UCSD-AML1 (cell line): ENCODE measurements at regions not wholly inside any gene's neighbourhood (a gene's known extent, or its start where the extent isn't known, plus 50 kb on each side); places are given as distances from the start of the nearest gene placed in this dataset.

ENCODE experiments used
- DNase-seq: peaks from one replicate; lab custom pipeline; 2025; ENCODE audit not compliant: unreplicated experiment; lab: John Stamatoyannopoulos, UW

DNA sequence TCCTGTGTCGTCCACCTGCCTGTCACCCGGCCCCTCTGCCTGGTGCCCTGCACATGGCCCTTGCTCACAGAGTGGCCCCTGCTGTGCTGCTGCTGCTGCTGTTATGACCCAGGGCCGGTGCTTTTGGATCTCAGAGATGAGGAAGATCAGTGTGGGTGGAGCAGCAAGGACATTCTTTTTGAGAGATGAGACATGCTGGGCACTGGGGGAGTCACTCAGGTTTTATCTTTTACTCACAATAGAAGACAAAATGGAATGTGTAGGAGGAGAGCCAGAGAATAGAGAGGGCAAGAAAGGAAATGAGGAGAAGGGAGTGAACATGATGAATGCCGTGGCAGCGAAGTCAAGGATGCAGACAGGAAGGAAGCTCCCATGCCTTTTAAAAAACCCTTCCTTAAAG lies 611.5 kb upstream of the DPP6 start:
- DNase-seq = no peak

DNA sequence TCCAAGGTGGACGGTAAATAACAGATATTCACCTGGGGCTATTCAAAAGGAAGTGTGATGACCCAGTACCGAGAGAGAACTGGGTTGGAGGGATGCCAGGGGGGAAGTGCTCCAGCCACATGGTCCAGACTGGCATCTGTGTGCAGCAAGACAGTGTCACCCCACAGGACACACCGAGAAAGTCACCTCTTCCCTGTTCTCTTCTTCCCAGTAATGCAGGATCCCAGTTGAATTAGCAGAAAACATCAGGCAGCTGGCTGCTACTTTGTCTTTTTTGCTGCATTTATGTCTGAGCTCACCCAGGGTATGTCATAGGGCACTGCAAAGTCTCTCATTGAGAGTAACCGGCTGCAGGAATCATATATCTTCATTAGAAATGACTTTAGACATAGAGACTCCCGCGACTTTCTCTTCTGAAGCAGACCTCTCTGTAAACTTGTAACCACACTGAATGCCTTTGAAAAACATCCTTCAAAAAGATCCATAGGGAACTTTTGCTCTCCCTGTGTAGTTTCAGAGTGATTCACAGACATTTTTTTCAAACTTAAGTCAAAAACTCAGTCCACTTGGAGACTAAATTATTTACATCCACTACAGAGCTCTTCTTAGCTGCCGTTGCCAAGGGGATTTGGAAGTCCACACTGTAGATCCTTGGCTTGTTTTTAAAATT lies 609.0 kb upstream of the DPP6 start:
- no peak for DNase-seq

GRCh38 chr7:153444641-153445040 lies 607.6 kb upstream of the DPP6 start:
- DNase-seq = no peak

- DNase-seq = no peak
Measured at GRCh38 chr7:153445641-153446040, 606.6 kb upstream of the DPP6 start.

- no peak for DNase-seq
Measured at GRCh38 chr7:153446490-153446889, 605.7 kb upstream of the DPP6 start.

DNA sequence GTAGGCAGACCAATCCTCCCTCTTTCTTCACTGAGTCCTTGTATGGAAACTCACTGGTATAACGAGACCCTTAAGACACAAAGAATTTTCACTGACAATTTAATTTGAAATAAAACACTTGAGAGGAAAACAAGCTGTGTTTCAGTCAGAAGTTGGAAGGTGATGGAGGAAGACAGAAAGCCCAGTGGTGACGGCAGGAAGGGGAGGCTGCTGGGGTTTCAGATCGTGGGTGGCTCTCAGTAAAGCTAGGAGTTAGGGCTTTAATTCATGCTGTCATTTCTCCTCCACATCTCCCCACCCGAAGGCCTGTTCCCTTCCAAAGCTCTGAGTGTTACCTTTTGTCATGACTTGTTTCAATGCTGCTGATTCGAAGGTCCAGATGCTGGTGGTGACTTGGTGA lies 605.2 kb upstream of the DPP6 start:
- no peak for DNase-seq

- no peak for DNase-seq
Measured at GRCh38 chr7:153452661-153453060, 599.5 kb upstream of the DPP6 start.

DNA sequence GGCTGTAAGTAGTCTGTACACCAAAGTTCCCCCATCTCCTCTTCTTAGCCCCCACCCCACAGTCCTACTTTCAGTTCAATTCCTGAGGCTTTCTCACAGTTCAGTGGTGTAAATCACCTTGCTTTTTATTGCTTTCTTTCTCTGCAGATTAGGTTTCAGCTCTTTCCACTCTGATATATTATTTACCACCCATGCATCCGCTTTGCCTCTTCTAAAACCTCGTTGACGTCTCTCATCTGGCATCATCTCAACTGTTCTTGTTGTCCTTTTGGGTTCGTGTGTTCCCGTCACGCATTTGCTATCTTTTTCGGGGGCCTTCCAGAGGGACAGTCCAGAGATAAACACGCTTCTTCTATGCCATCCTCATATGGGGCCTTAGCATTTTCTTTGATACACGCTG lies 597.9 kb upstream of the DPP6 start:
- no peak for DNase-seq

DNA sequence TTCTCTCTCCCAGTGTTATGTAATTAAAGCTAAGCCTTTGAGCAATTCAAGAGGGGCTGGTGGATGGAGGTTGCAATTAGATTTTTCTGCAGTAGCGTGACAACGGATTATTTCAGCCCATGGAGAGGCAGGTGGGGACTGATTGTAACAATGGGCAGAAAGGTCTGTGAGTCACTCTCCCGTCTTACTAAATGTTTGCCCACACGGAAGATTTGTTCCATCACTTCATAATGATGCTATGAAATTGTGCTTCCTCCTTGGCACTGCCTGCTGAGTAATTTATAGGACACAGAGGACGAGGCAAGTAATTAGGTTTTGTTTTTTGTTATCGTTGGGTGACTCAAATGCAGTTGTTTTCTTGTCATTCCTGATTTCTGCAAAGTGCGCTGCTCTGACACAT lies 594.5 kb upstream of the DPP6 start:
- DNase-seq = no peak

DNA sequence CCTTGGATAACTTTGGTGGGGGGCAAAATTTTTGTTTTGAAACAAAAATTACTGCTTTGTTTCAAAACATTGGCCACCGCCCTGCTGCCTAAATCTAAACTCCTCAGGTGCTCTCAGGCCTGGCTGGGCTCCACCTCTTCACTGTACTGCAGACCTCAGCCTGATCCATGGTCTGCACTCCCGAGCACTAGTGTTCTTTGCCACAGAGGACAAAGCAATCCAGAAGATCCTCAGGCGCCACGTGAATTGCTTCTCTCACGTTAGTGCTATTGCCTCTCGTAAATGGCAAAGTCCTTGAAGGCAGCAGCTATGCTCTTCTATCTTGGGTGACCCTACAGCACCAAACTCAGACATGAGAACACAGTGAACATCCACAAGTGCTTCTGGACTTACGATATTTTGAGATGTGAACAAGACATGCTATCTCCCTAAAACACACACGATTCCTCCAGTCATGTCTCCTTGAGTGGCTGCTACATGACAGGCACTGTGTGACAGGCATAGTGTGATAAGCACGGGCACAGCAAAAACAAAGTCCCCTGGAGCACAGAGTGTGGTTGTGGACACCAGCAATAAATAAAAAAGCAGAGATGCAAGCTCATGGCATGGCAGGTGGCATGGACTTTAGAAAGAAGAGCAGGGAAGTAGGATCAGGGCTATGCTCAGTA lies 582.1 kb upstream of the DPP6 start:
- DNase-seq = no peak

DNA sequence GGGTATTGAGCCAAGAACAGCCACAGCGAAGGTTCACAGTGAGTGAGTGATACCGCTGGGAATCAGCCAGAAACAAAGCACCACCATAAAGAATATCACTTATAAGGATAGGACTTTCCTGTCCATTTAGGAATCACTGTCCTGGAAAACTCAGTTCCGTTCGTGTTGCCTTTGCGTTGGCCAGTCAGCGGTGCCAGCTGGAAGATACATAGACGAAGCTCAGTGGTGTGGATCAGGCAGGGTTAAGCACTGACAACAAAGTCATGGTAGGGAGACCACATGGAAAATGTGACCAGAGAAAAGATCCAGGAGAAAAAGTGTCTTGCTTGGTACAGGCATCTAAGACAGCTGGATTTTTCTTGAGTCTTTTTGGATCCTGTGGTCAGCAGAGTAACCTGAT lies 579.7 kb upstream of the DPP6 start:
- no peak for DNase-seq

DNA sequence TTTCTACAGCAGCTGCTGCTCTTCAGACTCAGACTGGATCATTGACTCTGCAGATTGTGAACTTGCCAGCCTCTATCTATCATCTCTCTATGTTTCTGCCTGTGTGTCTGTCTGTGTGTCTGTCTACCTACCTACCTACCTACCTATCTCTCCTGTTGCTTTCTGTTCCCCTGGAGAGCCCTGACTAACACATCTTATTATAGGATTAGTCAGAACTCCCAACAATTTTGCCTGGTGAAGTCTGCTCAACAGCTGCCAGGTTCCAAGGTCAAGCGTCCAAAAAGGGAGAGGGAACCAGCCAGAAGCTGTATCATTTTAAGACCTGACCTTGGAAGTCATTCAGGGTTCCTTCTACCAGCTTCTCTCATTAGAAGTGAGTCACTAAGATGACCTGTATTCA lies 579.0 kb upstream of the DPP6 start:
- DNase-seq = no peak

DNA sequence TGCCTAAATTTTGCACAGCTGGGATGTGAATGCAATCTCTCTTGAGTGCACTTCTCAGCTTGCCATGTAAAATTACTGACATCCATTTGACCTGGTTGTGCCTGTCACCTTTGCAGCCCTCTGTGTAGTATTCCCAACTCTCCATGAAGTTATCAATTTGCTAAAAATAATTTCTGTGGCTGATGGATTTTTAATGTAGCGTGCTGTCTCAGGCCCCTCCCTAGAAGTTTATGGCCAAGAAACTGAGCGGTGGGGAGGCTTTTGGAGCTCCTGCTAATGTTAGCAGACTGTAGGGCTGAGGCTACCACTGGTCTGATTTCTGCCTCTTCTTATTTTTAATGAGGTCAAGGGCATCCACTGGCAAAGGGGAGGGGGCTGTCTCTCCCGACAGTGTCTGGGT lies 577.0 kb upstream of the DPP6 start:
- DNase-seq = no peak

- DNase-seq = no peak
Measured at GRCh38 chr7:153476166-153476565, 576.0 kb upstream of the DPP6 start.

GRCh38 chr7:153496257-153496656 lies 555.9 kb upstream of the DPP6 start:
- no peak for DNase-seq

- no peak for DNase-seq
Measured at GRCh38 chr7:153503093-153503492, 549.1 kb upstream of the DPP6 start.

DNA sequence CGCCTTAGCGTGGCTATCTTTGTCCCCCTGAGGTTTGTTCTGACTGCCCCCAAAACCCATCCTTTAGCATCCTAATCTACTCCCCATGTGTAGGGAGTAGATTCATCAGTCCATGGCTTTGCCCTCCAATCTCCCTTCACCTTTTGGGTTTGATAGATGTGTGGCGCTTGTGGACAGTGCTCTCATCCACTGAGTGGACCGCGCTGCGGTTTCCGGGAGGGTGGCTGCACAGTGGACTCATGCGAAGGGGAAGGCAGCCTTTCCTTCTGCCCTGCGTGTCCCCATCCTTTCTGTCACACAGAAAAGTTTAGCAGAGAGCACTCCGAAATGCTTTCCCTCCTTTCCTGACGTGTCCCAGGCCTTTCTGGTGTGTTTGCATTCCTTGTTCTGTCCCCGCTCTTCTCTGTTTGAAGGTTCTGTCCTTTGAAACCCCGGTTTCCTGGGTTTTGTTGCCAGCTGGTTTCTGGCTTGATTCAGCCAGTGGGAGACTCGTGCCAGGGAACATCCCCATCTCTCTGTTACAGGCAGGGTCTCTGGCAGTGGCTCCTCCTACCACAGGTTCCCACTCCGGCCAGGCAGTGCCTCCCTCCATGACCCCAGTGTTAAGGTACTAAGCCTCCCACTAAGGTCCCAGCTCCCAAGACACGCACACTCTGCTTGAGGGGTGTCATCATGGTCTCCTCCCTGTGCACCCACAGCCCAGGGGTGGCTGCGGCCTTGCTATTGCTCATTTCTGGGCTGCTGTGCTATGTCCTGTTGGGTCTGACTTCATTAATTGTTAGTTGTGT lies 547.7 kb upstream of the DPP6 start:
- no peak for DNase-seq

GRCh38 chr7:153507885-153508284 lies 544.3 kb upstream of the DPP6 start:
- no peak for DNase-seq

GRCh38 chr7:153509768-153510167 lies 542.4 kb upstream of the DPP6 start:
- DNase-seq = no peak

- no peak for DNase-seq
Measured at GRCh38 chr7:153510674-153511073, 541.5 kb upstream of the DPP6 start.

GRCh38 chr7:153514032-153514431 lies 538.2 kb upstream of the DPP6 start:
- no peak for DNase-seq

GRCh38 chr7:153515359-153515758 lies 536.8 kb upstream of the DPP6 start:
- DNase-seq = no peak
